OCI-LY3 (cell line): ENCODE measurements at regions not wholly inside any gene's neighbourhood (a gene's known extent, or its start where the extent isn't known, plus 50 kb on each side); places are given as distances from the start of the nearest gene placed in this dataset.

ENCODE experiments used
- H2AFZ ChIP-seq: fragments of 200-600, 300-600 bp; shearing (Covaris generic); 2 replicates; pipeline ENCODE4 v1.6.0; 2014; ENCODE audit warnings: antibody characterized with exemption, low read depth, low read length
- H3K27ac ChIP-seq: fragments of 200-600, 300-600 bp; sonication (generic); 2 replicates; pipeline ENCODE4 v1.5.1; 2014; ENCODE audit warnings: mild to moderate bottlenecking, low read length, moderate library complexity, mixed read lengths
- H3K27me3 ChIP-seq: fragments of 200-600, 300-600 bp; sonication (generic); 2 replicates; pipeline ENCODE4 v1.6.1; 2014; ENCODE audit warnings: low read depth, low read length, mixed read lengths
- H3K36me3 ChIP-seq: fragments of 200-600, 300-600 bp; sonication (generic); replicated peaks from 2 replicates; pipeline ENCODE3; 2014; ENCODE audit warnings: low read depth, low read length, mixed read lengths
- H3K4me1 ChIP-seq: fragments of 300-600, 200-600 bp; sonication (generic); 2 replicates; pipeline ENCODE4 v1.6.1; 2014; ENCODE audit warnings: low read length, mixed read lengths
- H3K4me2 ChIP-seq: fragments of 200-600, 300-600 bp; sonication (generic); 2 replicates; pipeline ENCODE4 v1.6.1; 2014; ENCODE audit warnings: low read length, mixed read lengths
- H3K4me3 ChIP-seq: fragments of 300-600, 200-600 bp; sonication (generic); 2 replicates; pipeline ENCODE4 v1.5.1; 2014; ENCODE audit warnings: antibody characterized with exemption, mild to moderate bottlenecking, low read length, moderate library complexity
- H3K79me2 ChIP-seq: fragments of 300-600, 200-600 bp; shearing (Covaris generic); 2 replicates; pipeline ENCODE4 v1.6.1; 2014; ENCODE audit warnings: mild to moderate bottlenecking, low read length, mixed read lengths
- H3K9ac ChIP-seq: fragments of 300-600, 200-600 bp; shearing (Covaris generic); 2 replicates; pipeline ENCODE4 v1.6.0; 2014; ENCODE audit warnings: mild to moderate bottlenecking, low read length, moderate library complexity
- H3K9me3 ChIP-seq: fragments of 200-600, 300-600 bp; shearing (Covaris generic); 2 replicates; pipeline ENCODE4 v1.6.1; 2014; ENCODE audit warnings: low read length, mixed read lengths; ENCODE audit not compliant: insufficient read depth
- H4K20me1 ChIP-seq: fragments of 200-600, 300-600 bp; sonication (generic); 2 replicates; pipeline ENCODE4 v1.6.1; 2016; ENCODE audit warnings: low read length, mixed read lengths; ENCODE audit not compliant: insufficient read depth
- EZH2phosphoT487 ChIP-seq: fragments of 200-600 bp; shearing (Covaris generic); IDR thresholded peaks from 2 replicates; pipeline ENCODE4 v1.6.1; 2018; ENCODE audit warnings: antibody characterized with exemption, mixed run types, low read depth
- TF ChIP-seq, protein P1 (sequence below): fragments of 200-600, 300-600 bp; sonication (generic); IDR thresholded peaks from 2 replicates; pipeline ENCODE4 v1.5.1; 2014; ENCODE audit warnings: antibody characterized with exemption, low read length, low read depth

DNA sequence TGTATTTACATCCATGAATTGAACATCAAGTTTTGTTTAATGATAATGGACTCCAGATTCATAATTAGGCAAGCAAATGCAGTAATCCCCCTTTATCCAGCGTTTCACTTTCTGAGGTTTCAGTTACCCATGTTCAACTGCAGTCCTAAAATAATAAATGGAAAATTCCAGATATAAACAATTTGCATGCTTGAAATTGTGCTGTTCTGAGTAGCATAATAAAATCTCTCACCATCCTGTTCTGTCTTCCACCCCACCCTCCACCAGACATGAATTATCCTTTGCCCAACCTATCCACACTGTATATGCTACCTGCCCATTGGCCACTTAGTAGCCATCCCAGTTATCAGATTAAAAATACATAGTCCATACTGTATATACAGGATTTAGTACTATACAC is 224.5 kb upstream of the CHAC2 start:
- Histone ChIP-seq H3K9me3 (0 out of 2 replicates have a peak, but pooled peaks cover 3% of the 10 kb centered on the region), H2AFZ (no peak overlapping the region), H3K9ac (no peak overlapping the region), H3K79me2 (no peaks in the 10 kb centered on the region), H3K4me2 (no peak overlapping the region), H3K36me3 (no peaks in the 10 kb centered on the region), H3K4me1 (no peaks in the 10 kb centered on the region), H3K4me3 (no peak overlapping the region), H3K27ac (no peak overlapping the region), H3K27me3 (no peaks in the 10 kb centered on the region), H4K20me1 (no peaks in the 10 kb centered on the region)
- TF ChIP-seq, protein P1, sequence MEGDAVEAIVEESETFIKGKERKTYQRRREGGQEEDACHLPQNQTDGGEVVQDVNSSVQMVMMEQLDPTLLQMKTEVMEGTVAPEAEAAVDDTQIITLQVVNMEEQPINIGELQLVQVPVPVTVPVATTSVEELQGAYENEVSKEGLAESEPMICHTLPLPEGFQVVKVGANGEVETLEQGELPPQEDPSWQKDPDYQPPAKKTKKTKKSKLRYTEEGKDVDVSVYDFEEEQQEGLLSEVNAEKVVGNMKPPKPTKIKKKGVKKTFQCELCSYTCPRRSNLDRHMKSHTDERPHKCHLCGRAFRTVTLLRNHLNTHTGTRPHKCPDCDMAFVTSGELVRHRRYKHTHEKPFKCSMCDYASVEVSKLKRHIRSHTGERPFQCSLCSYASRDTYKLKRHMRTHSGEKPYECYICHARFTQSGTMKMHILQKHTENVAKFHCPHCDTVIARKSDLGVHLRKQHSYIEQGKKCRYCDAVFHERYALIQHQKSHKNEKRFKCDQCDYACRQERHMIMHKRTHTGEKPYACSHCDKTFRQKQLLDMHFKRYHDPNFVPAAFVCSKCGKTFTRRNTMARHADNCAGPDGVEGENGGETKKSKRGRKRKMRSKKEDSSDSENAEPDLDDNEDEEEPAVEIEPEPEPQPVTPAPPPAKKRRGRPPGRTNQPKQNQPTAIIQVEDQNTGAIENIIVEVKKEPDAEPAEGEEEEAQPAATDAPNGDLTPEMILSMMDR = no peak
- TF ChIP-seq EZH2phosphoT487 = no peak

DNA sequence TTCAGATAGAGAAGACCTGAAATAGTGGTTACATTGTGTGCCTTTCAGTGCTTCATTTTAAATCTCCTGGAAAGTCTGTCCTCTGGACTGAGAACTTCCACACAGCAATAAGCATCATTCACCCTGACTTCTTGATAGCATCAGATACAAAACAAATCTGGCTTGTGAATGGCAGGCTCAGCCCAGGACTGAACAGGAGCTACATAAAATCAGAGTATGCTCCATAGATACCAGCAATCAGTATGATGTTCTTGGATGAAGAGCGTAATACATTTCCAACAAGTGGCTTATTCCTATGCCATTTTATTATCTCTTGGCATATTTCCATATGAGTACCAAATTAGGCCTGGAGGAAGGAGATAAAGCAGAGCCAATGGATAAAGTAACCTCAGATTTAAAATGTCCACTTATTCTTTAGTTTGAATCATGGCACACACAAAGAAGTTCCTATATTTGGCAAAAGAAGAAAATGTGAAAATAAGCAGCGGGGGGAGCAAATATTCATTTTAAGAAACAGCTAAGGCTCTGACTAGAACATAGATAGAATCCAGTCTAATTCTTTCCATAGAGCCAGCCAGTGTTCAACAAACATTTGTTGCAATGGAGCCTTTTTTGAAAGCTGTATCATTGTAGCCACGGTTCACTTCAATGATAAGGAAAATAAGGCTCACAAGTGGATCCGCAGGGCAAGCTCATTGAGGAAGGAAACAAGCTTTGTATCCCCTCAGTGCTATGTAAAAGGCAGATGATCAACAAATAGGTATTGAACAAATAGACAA is 230.8 kb upstream of the CHAC2 start:
- H3K4me2 ChIP-seq = no peak overlapping the region
- no peak overlapping the region for H3K9ac ChIP-seq
- H3K79me2 ChIP-seq = no peaks in the 10 kb centered on the region
- no peaks in the 10 kb centered on the region for H3K27me3 ChIP-seq
- no peak overlapping the region for H2AFZ ChIP-seq
- no peaks in the 10 kb centered on the region for H4K20me1 ChIP-seq
- no peak overlapping the region for H3K27ac ChIP-seq
- no peak overlapping the region for H3K4me3 ChIP-seq
- 0 out of 2 replicates have a peak, but pooled peaks cover under 1% of the 10 kb centered on the region for H3K9me3 ChIP-seq
- TF ChIP-seq EZH2phosphoT487 = no peak
- TF ChIP-seq, protein P1 = no peak
- H3K36me3 ChIP-seq = no peaks in the 10 kb centered on the region
- H3K4me1 ChIP-seq = no peaks in the 10 kb centered on the region

DNA sequence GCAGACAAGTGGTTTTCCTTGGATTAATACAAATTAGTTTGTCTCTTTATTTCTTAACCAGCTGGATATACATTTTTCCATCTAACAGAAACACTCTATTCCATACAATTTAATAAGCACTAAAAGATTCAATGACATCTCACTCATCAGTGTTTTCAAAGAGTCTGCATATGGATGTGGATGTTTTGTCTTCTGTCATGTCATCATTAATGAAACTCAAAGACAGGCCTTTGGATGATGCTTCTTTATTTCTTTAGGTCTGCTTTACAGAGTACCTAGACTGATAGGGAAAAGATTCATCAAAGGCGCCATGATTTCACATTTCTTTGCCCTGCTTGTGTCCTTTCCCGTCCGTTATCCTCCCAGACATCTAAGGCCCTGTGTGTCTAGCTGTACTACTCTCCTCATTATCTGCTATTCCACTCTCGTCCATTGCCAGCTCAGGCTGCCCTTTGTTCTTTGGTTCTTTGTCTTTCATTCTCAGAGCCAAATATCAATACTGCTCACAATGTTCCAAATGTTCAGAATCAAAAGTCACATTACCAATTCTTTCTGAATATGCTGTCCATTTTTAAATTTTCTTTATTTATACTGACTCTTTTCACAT is 232.3 kb upstream of the CHAC2 start:
- Histone ChIP-seq H3K9me3 (0 out of 2 replicates have a peak, but pooled peaks cover 3% of the 10 kb centered on the region), H3K27me3 (no peaks in the 10 kb centered on the region), H4K20me1 (no peaks in the 10 kb centered on the region), H3K4me3 (no peak overlapping the region), H3K4me2 (no peak overlapping the region), H3K79me2 (no peaks in the 10 kb centered on the region), H3K9ac (no peak overlapping the region), H3K36me3 (no peaks in the 10 kb centered on the region), H3K4me1 (no peaks in the 10 kb centered on the region), H3K27ac (no peak overlapping the region), H2AFZ (no peak overlapping the region)
- TF ChIP-seq, protein P1 = no peak
- TF ChIP-seq EZH2phosphoT487 = no peak

DNA sequence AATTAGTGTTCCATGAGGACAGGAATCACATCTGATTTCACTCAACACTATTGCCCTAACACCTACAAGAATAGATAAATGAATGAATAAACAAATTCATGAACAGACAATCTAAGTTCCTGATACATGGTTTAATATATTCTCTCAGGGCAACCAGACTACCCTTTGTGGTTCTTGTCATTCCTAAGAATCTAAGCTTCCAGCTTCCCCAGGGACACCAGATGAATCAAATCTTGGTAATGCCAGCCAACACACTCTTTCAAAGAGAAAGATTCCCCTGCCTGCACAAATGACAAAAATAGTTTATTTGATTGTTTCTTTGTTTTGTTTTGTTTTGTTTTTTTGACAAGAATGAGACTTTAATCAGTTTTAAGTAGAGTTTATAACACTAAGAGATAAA is 237.5 kb upstream of the CHAC2 start:
- H3K4me2 ChIP-seq = no peak overlapping the region
- H3K4me1 ChIP-seq = no peaks in the 10 kb centered on the region
- H2AFZ ChIP-seq = no peak overlapping the region
- H3K27ac ChIP-seq = no peak overlapping the region
- H3K36me3 ChIP-seq = no peaks in the 10 kb centered on the region
- TF ChIP-seq EZH2phosphoT487 = no peak
- TF ChIP-seq, protein P1 = no peak
- H3K9ac ChIP-seq = no peak overlapping the region
- H3K27me3 ChIP-seq = no peaks in the 10 kb centered on the region
- no peaks in the 10 kb centered on the region for H4K20me1 ChIP-seq
- H3K4me3 ChIP-seq = no peak overlapping the region
- no peaks in the 10 kb centered on the region for H3K79me2 ChIP-seq
- H3K9me3 ChIP-seq = 0 out of 2 replicates have a peak, but pooled peaks cover 3% of the 10 kb centered on the region
